VCaP (cell line): ENCODE measurements at regions not wholly inside any gene's neighbourhood (a gene's known extent, or its start where the extent isn't known, plus 50 kb on each side); places are given as distances from the start of the nearest gene placed in this dataset.
"Not testable (repeated sequence)": the region's sequence is repeated elsewhere in the genome, so short reads cannot be mapped to it uniquely, and the experiment has no call there.

Experiments
- H3K27ac ChIP-seq: fragments of 450-650 bp; 2 replicates; pipeline ENCODE4 v1.5.1; 2017
- CTCF ChIP-seq: fragments of 450-650 bp; conservative IDR thresholded peaks from 2 replicates; pipeline ENCODE4 v1.5.1; 2017; ENCODE audit warnings: mild to moderate bottlenecking, moderate library complexity

- peak overlapping the region; percentile 93 for H3K27ac ChIP-seq
- TF ChIP-seq CTCF: no peak
Measured at GRCh38 chr3:177358977-177359592, 161.8 kb upstream of the TBL1XR1 start.

GRCh38 chr3:177359593-177360357, 162.5 kb upstream of the TBL1XR1 start:
- no peak for TF ChIP-seq CTCF

GRCh38 chr3:177361081-177361938, 164.0 kb upstream of the TBL1XR1 start:
- no peak for TF ChIP-seq CTCF
- peak overlapping the region; percentile 93 for H3K27ac ChIP-seq

More at GRCh38 chr3:177359593-177360357, 162.5 kb upstream of the TBL1XR1 start:
- H3K27ac ChIP-seq: peak overlapping the region; percentile 93

GRCh38 chr3:177362626-177363025, 165.3 kb upstream of the TBL1XR1 start:
- H3K27ac ChIP-seq: peak overlapping the region; percentile 93
- no peak for TF ChIP-seq CTCF

GRCh38 chr3:177364236-177364635, 167.0 kb upstream of the TBL1XR1 start:
- TF ChIP-seq CTCF: no peak

GRCh38 chr3:177365294-177365693, 168.0 kb upstream of the TBL1XR1 start:
- not testable (repeated sequence) for H3K27ac ChIP-seq

More at GRCh38 chr3:177364236-177364635, 167.0 kb upstream of the TBL1XR1 start:
- no peak overlapping the region for H3K27ac ChIP-seq

- TF ChIP-seq CTCF: no peak
- H3K27ac ChIP-seq: no peak overlapping the region
Measured at GRCh38 chr3:177367788-177368187, 170.5 kb upstream of the TBL1XR1 start.
